Fibroblast of villous mesenchyme (primary cell): ENCODE measurements at regions not wholly inside any gene's neighbourhood (a gene's known extent, or its start where the extent isn't known, plus 50 kb on each side); places are given as distances from the start of the nearest gene placed in this dataset.

Source experiments
- DNase-seq: peaks from one replicate; pipeline ENCODE4 v3.0.0-alpha.2; 2010; ENCODE audit warnings: low read depth
- H3K4me3 ChIP-seq: 2 replicates; pipeline ENCODE4 v1.5.1; 2011; ENCODE audit warnings: low read depth, mild to moderate bottlenecking, low read length
- TF ChIP-seq, protein P1 (sequence below): IDR thresholded peaks from 2 replicates; pipeline ENCODE4 v1.5.1; 2012; ENCODE audit warnings: low read depth, mild to moderate bottlenecking, low read length; ENCODE audit not compliant: insufficient read depth

GRCh38 chr14:65943150-65943549 lies 530.6 kb downstream of the FUT8 start:
- TF ChIP-seq, protein P1, sequence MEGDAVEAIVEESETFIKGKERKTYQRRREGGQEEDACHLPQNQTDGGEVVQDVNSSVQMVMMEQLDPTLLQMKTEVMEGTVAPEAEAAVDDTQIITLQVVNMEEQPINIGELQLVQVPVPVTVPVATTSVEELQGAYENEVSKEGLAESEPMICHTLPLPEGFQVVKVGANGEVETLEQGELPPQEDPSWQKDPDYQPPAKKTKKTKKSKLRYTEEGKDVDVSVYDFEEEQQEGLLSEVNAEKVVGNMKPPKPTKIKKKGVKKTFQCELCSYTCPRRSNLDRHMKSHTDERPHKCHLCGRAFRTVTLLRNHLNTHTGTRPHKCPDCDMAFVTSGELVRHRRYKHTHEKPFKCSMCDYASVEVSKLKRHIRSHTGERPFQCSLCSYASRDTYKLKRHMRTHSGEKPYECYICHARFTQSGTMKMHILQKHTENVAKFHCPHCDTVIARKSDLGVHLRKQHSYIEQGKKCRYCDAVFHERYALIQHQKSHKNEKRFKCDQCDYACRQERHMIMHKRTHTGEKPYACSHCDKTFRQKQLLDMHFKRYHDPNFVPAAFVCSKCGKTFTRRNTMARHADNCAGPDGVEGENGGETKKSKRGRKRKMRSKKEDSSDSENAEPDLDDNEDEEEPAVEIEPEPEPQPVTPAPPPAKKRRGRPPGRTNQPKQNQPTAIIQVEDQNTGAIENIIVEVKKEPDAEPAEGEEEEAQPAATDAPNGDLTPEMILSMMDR = no peak
- no peak for DNase-seq
- H3K4me3 ChIP-seq = no peak overlapping the region

DNA sequence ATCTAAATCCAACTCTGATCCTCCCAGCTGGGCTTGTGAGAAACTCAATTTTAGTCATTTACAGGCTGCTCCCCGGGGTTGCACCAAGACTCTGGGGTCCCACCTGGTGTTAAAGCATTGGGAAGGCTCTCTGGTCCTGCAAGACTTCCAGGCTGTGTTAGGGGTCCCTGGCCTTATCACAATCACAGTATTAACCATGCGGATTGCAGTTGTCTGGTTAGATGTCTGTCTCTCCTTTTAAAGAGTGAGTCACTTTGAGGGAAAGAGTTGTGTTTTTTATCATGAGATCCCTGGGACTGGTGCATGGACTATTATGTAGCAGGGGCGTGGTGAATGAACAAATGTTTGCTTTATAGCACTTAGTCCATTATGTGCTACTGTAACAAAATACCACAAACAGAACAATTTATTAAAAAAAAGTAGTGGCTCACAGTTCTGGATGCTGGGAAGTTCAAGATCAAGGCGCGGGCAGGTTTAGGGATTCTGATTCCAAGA lies 531.4 kb downstream of the FUT8 start:
- TF ChIP-seq, protein P1 = no peak
- DNase-seq = no peak
- H3K4me3 ChIP-seq = no peak overlapping the region

- TF ChIP-seq, protein P1 = no peak
- H3K4me3 ChIP-seq = no peak overlapping the region
- DNase-seq = no peak
Measured at GRCh38 chr14:65945327-65945726, 532.8 kb downstream of the FUT8 start.

GRCh38 chr14:65946494-65946893 lies 534.0 kb downstream of the FUT8 start:
- DNase-seq = no peak
- TF ChIP-seq, protein P1 = no peak
- H3K4me3 ChIP-seq = no peak overlapping the region

GRCh38 chr14:65948302-65948701 lies 535.8 kb downstream of the FUT8 start:
- H3K4me3 ChIP-seq = no peak overlapping the region
- TF ChIP-seq, protein P1 = no peak
- DNase-seq = no peak

DNA sequence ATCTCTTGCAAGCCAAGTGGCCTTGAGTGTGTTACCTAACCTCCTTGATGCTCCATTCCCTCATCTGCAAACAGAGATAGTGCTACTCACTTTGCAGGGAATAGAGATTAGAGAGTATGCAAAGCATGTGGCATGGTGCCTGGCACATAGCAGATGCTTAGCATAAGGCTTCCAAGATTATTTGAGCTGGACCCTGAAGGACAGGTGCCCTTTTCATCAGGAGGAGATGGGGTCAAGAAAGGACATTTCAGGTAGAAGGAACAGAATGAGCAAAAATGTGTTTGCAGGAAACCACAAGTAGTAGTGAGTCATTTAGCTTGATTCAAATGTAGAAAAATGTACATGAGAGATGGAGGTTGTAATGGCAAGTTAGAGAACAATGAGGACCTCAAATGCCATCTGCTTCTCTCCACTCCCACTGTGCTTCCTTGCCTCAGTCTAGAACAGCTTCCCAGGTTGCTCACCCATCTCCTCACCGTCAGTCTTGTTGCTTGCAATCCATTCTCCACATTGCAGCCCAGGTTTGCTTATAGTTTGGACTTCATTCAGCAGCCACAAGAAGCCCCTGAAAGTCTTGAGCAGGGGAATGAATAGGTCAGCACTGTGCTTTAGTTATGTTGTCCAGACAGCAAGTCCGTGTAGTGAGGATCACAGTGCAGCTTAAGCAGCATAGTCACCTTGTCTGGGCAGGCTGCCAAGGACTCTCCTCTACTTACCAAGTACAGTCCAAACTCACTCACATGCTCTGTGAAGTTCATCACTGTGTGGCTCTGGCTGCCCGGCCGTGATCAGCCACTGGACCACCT lies 536.3 kb upstream of the CCDC196 start:
- peak; percentile 4 for DNase-seq
- TF ChIP-seq, protein P1 = no peak
- H3K4me3 ChIP-seq = no peak overlapping the region
